ENCODE measurements at regions not wholly inside any gene's neighbourhood (a gene's known extent, or its start where the extent isn't known, plus 50 kb on each side); places are given as distances from the start of the nearest gene placed in this dataset.

GRCh38 chr1:104182251-104182650 lies 432.6 kb downstream of the AMY1C start:
- CTCF ChIA-PET: no interaction called here

More at GRCh38 chr1:104182251-104182650, 432.6 kb downstream of the AMY1C start:
- DNase-seq (ENCODE audit: low read depth, low spot score) (no peak), ATAC-seq (no peak), FAIRE-seq (no peak)
- Histone ChIP-seq H3K4me3 (no peak overlapping the region), H3K9me3 (replicated peaks; ENCODE audit: control insufficient read depth, insufficient read depth, low read length) (no peaks in the 10 kb centered on the region), H2AFZ (ENCODE audit: control insufficient read depth, low read depth, low read length) (no peak overlapping the region), H3K79me2 (ENCODE audit: control insufficient read depth, insufficient read depth, low read length) (no peaks in the 10 kb centered on the region), H3K27ac (ENCODE audit: control insufficient read depth, insufficient read depth) (no peak overlapping the region), H3K4me1 (ENCODE audit: control insufficient read depth, insufficient read depth, low read length) (no peaks in the 10 kb centered on the region), H3K4me2 (ENCODE audit: control insufficient read depth, insufficient read depth) (no peak overlapping the region), H3K27me3 (replicated peaks in 1 of 2; ENCODE audit: control insufficient read depth in 2 of 2, insufficient read depth in 2 of 2, low read length in 1 of 2) (no peaks in the 10 kb centered on the region), H3K9ac (ENCODE audit: control insufficient read depth, insufficient read depth, low read length) (no peak overlapping the region), H3K36me3 (ENCODE audit: control insufficient read depth in 2 of 2, insufficient read depth in 2 of 2, low read length in 1 of 2) (no peaks in the 10 kb centered on the region), H4K20me1 (ENCODE audit: control insufficient read depth, insufficient read depth) (no peaks in the 10 kb centered on the region)
- intact Hi-C loops (cut with micrococcal nuclease; ENCODE audit: unreplicated experiment): no loop called here
- in situ Hi-C loops (cut with MboI): no loop called here
- ChIA-PET RAD21 (ENCODE audit: unreplicated experiment) (no interaction called here), SMC1A (ENCODE audit: uncharacterized antibody, unreplicated experiment) (no interaction called here), POLR2A (no interaction called here)
- no peak for TF ChIP-seq MTA3 (IDR thresholded peaks at IDR 0.05; ENCODE audit: borderline replicate concordance, low read length)
- TF ChIP-seq CBX3 (IDR thresholded peaks at IDR 0.05; ENCODE audit: borderline replicate concordance, low read depth): no peak
- TF ChIP-seq CBX5 (IDR thresholded peaks at IDR 0.05; ENCODE audit: low read depth): no peak
- no peak for TF ChIP-seq IKZF1 (conservative IDR thresholded peaks at IDR 0.05)
- TF ChIP-seq EGR1 (IDR thresholded peaks at IDR 0.05; ENCODE audit: borderline replicate concordance in 1 of 2, low read depth in 2 of 2, low read length in 2 of 2): no peak
- no peak for TF ChIP-seq FOXK2 (IDR thresholded peaks at IDR 0.05)
- no peak for TF ChIP-seq ATF2 (IDR thresholded peaks at IDR 0.05; ENCODE audit: low read length)
- TF ChIP-seq SUZ12 (IDR thresholded peaks at IDR 0.05; ENCODE audit: unreplicated experiment): no peak
- no peak for TF ChIP-seq FOXM1 (IDR thresholded peaks at IDR 0.05; ENCODE audit: low read depth, low read length)
- TF ChIP-seq TARDBP (IDR thresholded peaks at IDR 0.05; ENCODE audit: borderline replicate concordance): no peak
- TF ChIP-seq ZZZ3 (IDR thresholded peaks at IDR 0.05; ENCODE audit: control insufficient read depth, insufficient read length, low read depth): no peak
- TF ChIP-seq IRF3 (IDR thresholded peaks at IDR 0.05): no peak
- TF ChIP-seq MEF2A (IDR thresholded peaks at IDR 0.05; ENCODE audit: insufficient read depth, low read depth, low read length): no peak
- TF ChIP-seq ZNF687 (IDR thresholded peaks at IDR 0.05): no peak
- 0% methylated on average over 3 of the region's 3 CpGs for WGBS (ENCODE audit: insufficient coverage, insufficient replicate concordance, low lambda C conversion rate, missing lambda C conversion rate)
- no TSS peak for BruUV-seq (replicated peaks)

Data from GM12878 (cell line).